ENCODE measurements at regions not wholly inside any gene's neighbourhood (a gene's known extent, or its start where the extent isn't known, plus 50 kb on each side); places are given as distances from the start of the nearest gene placed in this dataset.
"Not testable (repeated sequence)": the region's sequence is repeated elsewhere in the genome, so short reads cannot be mapped to it uniquely, and the experiment has no call there.

DNA sequence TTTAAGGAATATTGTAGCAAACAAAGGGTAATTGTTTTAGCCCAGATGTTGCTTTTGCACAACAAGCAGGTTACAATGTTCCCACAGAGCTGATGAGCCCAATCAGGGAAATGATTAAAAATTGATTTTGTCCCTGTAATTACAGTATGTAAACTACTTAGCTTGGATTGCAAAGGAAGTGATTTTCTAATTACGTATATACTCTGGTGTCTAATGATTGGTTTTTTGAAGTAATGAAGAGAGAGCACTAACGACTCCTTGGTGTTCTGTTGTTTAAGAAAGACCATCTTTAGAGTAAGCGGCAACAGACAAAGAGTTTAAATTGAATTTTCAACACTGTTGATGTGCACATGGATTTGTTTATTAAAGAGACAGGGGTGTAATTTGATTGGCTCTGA lies 95.3 kb upstream of the ZNF536 start:
- no peak for DNase-seq (ENCODE audit: low spot score)

DNA sequence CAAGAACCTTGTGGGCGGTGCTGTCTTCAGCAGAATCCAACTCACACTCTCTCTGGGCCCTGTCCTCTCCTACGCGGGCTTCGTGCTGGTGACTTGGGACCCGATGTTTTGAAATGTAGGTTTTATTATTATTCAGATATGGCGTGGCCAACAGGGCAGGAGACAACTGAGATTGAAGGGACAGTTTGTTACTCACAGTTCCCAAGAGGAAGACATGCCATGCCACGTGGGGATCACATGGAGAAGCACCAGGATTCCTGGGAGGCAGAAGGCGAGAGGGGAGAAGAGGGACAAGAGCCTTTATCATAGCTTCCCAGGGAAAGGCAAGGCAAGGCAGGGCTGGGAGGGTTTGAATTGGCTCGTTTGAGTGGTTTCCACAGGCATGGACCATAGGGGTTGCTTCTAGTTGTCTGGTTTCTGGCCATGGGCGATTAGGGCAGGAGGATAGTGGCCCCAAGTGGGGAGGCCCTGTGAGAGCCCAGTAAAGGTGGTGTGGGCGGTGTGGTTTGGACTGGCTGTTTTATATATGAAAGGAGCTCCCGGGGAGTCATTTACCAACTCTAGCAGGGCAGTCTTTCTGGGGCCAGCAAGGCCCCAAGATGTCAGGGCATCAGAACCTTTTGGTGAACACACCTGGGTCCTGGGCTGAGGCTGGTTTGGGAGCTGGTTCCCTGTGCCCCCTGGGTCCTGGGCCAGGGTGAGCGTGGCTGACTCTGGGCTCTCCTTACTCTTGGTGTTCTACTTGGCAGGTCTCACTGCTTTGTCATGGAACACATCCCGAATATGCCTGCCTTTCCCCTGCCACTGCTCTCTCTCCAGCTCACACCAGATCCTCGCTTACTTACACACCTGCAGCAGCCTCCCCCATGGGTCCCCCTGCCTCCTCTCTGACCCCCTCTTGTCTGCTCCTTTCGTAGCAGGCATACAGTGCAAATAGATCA lies 94.0 kb upstream of the ZNF536 start:
- DNase-seq (ENCODE audit: low spot score): no peak

DNA sequence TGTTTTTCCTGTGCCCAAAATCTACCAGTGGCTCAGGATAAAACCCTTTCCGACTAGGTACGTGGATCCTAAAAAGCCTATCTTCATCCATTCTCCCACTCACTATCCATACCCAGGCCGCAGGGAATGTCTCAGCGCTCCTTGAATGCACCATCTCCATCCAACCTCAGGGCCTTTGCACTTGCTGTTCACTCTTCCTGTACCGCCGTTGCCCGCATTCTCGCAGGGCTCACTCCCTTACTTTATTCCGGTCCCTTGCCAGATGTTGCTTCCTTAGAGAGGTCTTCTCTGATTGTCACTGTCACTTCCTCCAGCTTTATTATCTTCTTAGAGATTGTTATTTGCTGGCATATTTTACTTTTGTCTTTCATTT lies 93.3 kb upstream of the ZNF536 start:
- DNase-seq (ENCODE audit: low spot score): no peak

DNA sequence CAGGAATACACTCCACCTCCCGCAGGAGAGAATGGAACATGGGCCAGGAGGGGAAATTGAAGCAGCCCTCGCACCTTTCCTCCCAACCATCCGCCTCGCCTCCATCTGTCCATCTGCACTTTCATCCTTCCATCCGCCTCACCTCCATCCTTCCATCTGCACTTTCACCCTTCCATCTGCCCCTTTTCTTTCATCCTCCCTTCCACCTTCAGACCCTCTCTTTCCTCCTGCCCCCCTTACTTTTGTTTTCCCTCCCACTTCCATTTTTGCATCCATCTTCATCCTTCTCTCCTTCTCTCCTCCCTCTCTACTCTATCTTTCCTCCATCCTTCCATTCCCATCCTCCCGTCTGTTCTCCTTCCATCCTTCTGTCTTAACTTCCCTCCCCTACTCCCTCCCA lies 92.2 kb upstream of the ZNF536 start:
- no peak for DNase-seq (ENCODE audit: low spot score)

GRCh38 chr19:30281906-30282305 lies 90.3 kb upstream of the ZNF536 start:
- DNase-seq (ENCODE audit: low spot score): no peak

GRCh38 chr19:30283556-30283955 lies 88.6 kb upstream of the ZNF536 start:
- DNase-seq (ENCODE audit: low spot score): no peak

DNA sequence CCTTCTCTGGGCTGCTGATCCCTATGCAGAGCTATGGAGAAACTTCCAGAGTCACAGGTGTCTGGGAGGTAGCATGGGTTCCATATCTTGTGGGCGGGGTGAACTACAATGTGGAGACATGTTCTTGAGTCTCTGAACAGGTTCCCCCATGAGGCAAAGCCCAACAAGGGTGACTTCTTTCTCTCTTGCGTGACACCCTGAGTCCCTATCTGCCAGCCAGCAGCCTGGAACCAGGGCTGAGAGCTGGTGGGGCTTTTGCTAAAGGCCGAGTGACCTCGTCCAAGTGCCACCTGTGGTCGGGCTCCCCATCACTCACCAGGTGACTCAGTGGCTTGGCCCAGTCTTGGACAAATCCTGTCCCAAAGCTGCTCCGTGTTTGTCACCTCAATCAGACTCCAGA lies 88.0 kb upstream of the ZNF536 start:
- no peak for DNase-seq (ENCODE audit: low spot score)

GRCh38 chr19:30284885-30285284 lies 87.3 kb upstream of the ZNF536 start:
- DNase-seq (ENCODE audit: low spot score): no peak

- no peak for DNase-seq (ENCODE audit: low spot score)
Measured at GRCh38 chr19:30286378-30286777, 85.8 kb upstream of the ZNF536 start.

GRCh38 chr19:30287259-30287658 lies 84.9 kb upstream of the ZNF536 start:
- no peak for DNase-seq (ENCODE audit: low spot score)

- DNase-seq (ENCODE audit: low spot score): no peak
Measured at GRCh38 chr19:30287973-30288372, 84.2 kb upstream of the ZNF536 start.

DNA sequence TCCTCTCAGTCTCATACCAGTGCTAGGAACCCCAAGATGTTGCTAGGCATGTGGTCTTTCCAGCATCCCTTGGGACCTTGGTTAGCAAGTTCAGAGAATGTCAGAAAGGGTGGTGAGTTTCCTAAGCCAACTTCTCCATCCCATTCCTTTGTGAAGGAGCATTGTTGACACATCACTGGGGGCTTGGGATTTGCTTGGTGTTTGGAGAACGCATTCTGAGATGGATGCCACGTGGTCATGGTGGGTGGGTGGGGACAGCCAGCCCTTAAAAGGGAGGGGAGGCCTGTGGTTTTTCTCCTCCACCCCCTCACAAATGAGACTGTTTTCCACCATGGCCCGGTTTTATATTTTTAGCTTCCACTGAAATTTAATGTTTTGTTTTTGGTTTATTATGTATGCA lies 83.3 kb upstream of the ZNF536 start:
- no peak for DNase-seq (ENCODE audit: low spot score)

DNA sequence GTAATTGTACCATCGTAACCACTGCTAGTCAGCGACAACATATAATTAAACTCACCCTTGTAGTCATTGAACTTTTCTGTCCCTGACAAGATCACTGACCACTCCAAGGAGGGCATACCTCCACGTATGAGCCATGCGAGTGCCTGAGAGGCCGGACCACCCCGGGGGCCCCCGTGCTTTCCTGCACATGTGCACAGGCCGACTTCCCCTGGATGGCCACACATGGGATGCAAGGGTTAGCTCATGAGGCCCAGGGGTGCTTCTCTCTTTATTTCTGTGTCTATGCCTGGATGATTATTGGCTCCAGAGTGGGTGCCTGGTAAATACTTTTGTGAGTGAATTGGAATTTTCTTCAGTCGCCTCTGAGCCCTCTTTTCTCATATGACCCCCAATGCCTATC lies 82.8 kb upstream of the ZNF536 start:
- DNase-seq (ENCODE audit: low spot score): no peak

DNA sequence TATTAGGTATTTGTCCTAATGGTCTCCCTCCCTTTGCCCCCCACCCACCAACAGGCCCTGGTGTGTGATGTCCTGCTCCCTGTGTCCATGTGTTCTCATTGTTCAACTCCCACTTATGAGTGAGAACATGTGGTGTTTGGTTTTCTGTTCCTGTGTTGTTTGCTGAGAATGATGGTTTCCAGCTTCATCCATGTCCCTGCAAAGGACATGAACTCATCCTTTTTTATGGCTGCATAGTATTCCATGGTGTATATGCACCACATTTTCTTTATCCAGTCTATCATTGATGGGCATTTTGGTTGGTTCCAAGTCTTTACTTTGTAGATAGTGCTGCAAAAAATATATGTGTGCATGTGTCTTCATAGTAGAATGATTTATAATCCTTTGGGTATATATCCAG lies 81.4 kb upstream of the ZNF536 start:
- not testable (repeated sequence) for DNase-seq (ENCODE audit: low spot score)

DNA sequence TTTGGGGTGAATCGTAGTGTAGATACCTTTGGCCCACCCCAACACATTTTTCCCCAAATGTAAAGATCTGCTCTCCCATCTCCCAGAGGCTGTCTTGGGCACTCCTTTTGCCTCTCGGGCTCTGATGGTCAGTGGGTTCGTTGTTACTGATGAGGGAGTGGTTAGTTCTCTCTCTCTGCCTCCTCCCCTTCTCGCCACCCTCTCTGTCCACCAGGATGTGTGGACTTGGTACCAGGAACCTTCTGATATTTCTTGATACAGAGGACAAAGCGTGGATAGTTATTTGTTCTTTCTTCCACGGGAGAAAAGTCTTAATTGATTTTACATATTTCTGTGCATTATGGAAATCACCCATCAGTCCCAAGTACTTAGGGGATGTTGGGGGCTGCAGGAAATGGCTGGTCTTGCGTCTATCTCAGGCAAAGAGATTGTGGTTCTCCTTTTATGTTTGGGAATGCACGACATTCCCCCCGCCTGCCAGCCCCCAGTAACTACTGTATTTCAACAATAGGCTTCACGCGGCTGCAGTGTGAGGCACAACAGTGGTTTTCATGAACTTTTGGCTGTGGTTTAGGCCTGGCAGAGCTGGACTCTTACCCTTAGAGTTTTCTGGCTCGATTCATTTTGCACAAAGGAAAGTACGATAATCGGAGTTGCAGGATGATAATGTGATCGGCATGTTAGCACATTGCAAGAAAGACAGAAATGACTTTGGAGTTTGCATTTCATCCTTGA lies 79.0 kb upstream of the ZNF536 start:
- DNase-seq (ENCODE audit: low spot score): no peak

- DNase-seq (ENCODE audit: low spot score): no peak
Measured at GRCh38 chr19:30297969-30298368, 74.2 kb upstream of the ZNF536 start.

- DNase-seq (ENCODE audit: low spot score): no peak
Measured at GRCh38 chr19:30303131-30303654, 69.0 kb upstream of the ZNF536 start.

- DNase-seq (ENCODE audit: low spot score): no peak
Measured at GRCh38 chr19:30304540-30304939, 67.6 kb upstream of the ZNF536 start.

DNA sequence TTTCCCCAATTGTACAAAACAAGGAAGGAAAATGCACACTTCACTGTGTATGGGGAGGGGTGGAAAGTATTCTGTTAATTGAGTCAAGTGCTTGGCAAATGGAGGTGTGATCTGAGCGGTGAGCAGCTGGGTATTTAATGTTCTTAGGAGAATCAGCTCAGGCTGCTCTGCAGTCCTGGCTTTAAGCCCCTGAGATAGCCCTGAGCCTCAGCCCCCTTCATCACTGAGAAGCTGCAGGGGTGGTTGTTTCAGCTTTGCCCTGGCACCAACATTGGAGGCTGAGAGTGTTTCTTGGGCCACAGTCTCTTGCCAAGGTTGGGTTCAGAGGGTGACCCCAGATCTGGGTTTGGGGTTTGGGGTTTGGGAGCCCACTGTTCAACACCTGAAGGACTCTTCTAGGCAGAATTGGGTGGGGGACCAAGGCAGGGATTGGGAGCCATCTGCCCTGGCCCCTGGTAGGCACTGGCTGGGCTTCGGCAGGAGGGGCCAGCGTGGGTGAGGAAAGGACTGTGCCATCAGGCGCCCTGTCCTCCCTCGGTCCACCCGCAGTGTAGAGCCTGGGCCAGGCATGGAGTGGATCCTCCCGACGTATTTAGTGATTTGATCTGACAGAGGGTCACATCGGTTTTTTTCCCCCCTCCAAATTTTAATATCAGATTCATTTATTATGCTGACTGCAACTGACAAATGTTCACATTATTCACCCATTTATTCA lies 66.7 kb upstream of the ZNF536 start:
- DNase-seq (ENCODE audit: low spot score): no peak

GRCh38 chr19:30307191-30307974 lies 64.8 kb upstream of the ZNF536 start:
- no peak for DNase-seq (ENCODE audit: low spot score)

DNA sequence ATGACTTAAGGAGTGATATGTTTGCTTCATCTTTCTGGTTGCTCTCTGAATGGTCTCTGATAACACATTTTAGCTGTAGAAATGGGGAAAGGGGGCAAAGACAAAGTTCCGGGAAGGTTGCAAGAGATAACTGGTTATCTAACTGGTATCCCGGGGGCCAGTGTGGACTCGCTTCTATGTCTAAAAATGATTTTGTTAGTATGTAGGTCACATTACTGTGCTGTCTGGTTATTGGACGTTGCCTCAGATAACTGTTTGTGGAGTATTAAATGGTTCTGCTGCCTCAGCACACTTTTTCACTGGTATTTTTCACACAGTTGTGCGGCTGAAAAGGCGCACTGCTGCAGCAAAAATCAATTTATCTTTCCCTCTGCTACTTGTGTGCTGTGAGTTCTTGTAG lies 63.0 kb upstream of the ZNF536 start:
- no peak for DNase-seq (ENCODE audit: low spot score)

Data from SW480 (cell line).